ENCODE measurements at regions not wholly inside any gene's neighbourhood (a gene's known extent, or its start where the extent isn't known, plus 50 kb on each side); places are given as distances from the start of the nearest gene placed in this dataset.
"Not testable (repeated sequence)": the region's sequence is repeated elsewhere in the genome, so short reads cannot be mapped to it uniquely, and the experiment has no call there.

DNA sequence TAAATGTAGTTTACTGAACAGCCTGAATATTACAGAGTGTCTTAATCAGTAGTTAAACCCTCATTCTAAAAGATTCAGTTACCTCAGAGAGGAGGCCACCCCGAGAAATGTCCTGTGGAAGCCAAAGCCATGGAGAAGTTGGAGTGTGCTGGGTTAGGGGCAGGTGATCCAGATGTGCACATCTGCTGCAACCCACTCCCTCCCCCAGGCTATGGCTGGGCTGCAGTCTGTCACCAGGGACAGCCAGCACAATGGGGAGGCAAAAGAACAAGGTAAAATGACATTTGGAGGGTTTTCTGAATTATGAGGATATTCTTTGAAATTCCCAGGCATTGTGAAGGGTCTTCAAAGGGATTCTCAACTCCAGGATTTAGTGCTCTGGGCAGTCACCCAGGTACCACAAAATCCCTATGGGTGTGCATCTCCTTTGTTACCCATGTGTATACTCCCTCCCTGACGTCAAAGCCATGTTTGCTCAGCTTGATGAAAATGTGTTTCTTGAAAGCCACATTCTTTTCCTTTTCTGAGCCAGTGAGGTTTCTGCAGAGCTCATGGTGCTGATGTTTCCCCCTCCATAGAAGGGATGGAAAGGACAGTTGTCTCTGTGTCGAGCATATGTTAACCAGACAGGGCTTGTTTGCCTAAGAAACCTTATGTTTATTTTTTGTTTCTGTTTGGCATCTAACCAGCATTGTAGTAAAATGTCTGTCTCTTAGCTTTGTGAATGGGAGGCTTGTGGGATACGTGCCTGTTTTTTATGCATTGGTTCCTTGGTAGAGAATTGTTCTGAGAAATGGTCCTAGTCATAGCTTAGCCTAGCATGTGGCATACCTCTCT lies 212.3 kb upstream of the TBX18 start:
- no peak for DNase-seq
- Mint-ChIP-seq H3K9me3 (peaks cover 0 to 6% of the 10 kb centered on the region in 2 donors), H3K27ac (no peak overlapping the region), H3K27me3 (no peaks in the 10 kb centered on the region), H3K36me3 (ENCODE audit: insufficient read depth) (no peaks in the 10 kb centered on the region), H3K4me3 (no peak overlapping the region), H3K4me1 (ENCODE audit: low read depth in 2 of 2) (no peaks in the 10 kb centered on the region)
- ATAC-seq (replicated peaks): no peak

DNA sequence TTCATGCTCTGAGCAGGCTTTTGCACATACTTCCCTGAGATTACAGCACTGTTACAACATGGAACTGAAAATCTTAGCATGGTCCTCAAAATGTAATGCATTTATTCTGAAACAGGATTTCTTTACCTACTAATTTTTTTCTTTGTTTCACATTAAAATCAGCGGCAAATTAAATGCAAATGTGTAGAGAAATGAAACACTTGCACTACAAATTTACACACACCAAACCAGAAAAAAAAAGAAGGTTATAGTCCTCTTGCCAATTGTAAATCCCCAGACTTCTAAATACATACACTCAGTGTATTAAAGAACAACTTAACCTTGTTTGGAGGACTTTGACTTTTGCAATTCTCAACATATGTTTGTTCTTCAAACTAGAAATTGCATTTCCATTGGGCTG lies 210.9 kb upstream of the TBX18 start:
- H3K9me3 Mint-ChIP-seq: peaks cover 0 to 2% of the 10 kb centered on the region in 2 donors
- no peak for DNase-seq
- no peaks in the 10 kb centered on the region for H3K36me3 Mint-ChIP-seq (ENCODE audit: insufficient read depth)
- H3K4me1 Mint-ChIP-seq (ENCODE audit: low read depth in 2 of 2): no peaks in the 10 kb centered on the region
- H3K27me3 Mint-ChIP-seq: no peaks in the 10 kb centered on the region
- no peak overlapping the region for H3K27ac Mint-ChIP-seq
- ATAC-seq (replicated peaks): no peak
- H3K4me3 Mint-ChIP-seq: no peak overlapping the region

DNA sequence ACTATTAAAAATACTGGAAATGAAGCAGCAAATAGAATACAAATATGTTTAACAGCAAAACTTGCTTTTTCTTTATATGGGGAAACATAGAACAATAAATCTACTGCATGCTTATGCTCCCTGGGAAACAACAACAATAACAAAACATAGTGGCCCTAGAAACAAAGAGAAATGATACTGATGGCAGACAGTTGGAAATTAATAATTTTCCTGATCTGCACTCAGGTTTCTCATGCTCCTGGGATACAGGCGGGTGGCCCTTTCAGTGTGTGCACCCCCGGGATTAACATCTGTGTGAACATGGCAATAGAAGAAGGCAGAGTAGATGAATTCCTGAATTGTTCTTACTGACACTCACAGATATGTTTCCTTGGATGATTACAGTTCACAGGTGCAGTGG lies 209.2 kb upstream of the TBX18 start:
- H3K4me1 Mint-ChIP-seq (ENCODE audit: low read depth in 2 of 2): no peaks in the 10 kb centered on the region
- no peak for ATAC-seq (replicated peaks)

DNA sequence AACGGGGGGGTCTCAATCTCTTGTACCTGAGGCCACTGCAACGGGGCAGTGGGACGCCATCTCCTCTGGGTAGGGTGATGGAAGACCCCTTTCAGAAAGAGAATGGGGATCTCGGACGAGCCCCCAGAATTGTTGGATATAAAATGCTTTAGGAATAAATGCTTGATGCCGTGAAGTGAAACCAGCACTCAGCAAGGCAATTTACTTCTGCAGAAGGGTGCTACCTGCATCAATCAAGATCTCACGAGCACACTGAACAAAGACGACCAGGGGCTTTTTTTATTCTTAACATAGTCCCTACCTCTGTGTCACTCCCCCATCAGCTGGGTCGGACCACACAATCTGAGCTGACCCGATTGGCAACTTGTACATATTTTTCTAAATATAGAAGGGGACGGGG lies 203.6 kb upstream of the TBX18 start:
- Mint-ChIP-seq H3K27ac (no peak overlapping the region), H3K4me3 (no peak overlapping the region), H3K36me3 (ENCODE audit: insufficient read depth) (no peaks in the 10 kb centered on the region), H3K9me3 (peaks cover 11 to 19% of the 10 kb centered on the region in 2 donors), H3K4me1 (ENCODE audit: low read depth in 2 of 2) (no peaks in the 10 kb centered on the region), H3K27me3 (no peaks in the 10 kb centered on the region)
- ATAC-seq (replicated peaks): no peak
- DNase-seq: no peak

More for the DNA sequence above, 209.2 kb upstream of the TBX18 start:
- no peaks in the 10 kb centered on the region for H3K36me3 Mint-ChIP-seq (ENCODE audit: insufficient read depth)
- DNase-seq: no peak
- no peak overlapping the region for H3K4me3 Mint-ChIP-seq
- peaks cover 3 to 7% of the 10 kb centered on the region in 2 donors for H3K9me3 Mint-ChIP-seq
- H3K27me3 Mint-ChIP-seq: no peaks in the 10 kb centered on the region
- no peak overlapping the region for H3K27ac Mint-ChIP-seq

DNA sequence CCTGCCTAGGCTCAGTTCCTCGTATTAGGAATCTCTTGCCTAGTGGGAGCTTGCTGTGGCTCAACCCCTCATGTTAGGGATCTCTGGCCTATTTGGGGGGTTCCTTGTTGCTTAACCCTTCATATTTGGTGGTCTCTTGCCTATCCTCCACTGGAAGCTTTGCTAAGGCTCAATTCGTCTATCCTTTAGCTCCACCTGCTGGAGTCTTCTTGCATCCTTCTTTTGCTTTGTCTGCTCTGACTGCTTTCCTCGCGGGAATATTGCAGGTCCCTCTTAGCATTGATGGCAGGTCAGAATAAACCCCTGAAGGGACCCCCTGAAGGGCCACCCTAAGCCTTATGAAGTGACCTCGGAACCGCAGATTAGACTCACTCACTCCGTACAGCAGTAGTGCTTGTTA lies 203.0 kb upstream of the TBX18 start:
- Mint-ChIP-seq H3K4me1 (ENCODE audit: low read depth in 2 of 2) (no peaks in the 10 kb centered on the region), H3K9me3 (peaks cover 11 to 19% of the 10 kb centered on the region in 2 donors), H3K27ac (no peak overlapping the region), H3K36me3 (ENCODE audit: insufficient read depth) (no peaks in the 10 kb centered on the region), H3K27me3 (no peaks in the 10 kb centered on the region), H3K4me3 (no peak overlapping the region)
- DNase-seq (no peak), ATAC-seq (replicated peaks) (no peak)

DNA sequence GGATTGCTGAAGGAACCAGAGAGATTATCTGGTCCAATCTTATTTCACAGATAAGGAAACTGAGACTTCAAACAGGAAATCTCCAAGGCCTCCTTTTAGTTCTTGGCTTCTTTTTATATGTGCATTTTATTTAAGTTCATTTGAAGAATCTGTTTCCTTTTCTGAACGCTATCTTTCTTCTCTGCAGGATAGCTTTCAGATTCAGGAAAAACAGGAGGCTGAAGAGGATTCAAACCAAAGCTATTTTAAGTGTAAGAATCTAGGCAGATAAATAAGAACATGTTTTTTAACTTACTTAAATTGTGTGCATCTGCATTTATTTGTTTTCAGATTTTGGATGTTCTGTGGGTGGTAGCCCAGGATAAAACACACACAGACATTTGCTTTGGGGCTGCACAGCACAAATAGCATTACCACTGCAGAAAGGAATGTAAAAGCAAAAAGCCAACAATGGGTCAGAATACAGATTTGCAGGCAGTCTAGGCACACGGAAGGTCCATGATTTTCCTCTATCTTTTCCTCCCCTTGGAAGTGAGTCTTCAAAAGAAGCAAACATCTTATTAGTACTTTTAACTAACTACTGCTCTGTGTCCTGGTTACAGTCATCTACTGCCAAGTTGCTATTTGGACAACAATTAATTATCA lies 188.8 kb upstream of the TBX18 start:
- Mint-ChIP-seq H3K36me3 (ENCODE audit: insufficient read depth) (no peaks in the 10 kb centered on the region), H3K4me3 (no peak overlapping the region), H3K4me1 (ENCODE audit: low read depth in 2 of 2) (no peaks in the 10 kb centered on the region), H3K27ac (no peak overlapping the region), H3K9me3 (peaks cover 2 to 12% of the 10 kb centered on the region in 2 donors), H3K27me3 (no peaks in the 10 kb centered on the region)
- no peak for ATAC-seq (replicated peaks)
- no peak for DNase-seq

DNA sequence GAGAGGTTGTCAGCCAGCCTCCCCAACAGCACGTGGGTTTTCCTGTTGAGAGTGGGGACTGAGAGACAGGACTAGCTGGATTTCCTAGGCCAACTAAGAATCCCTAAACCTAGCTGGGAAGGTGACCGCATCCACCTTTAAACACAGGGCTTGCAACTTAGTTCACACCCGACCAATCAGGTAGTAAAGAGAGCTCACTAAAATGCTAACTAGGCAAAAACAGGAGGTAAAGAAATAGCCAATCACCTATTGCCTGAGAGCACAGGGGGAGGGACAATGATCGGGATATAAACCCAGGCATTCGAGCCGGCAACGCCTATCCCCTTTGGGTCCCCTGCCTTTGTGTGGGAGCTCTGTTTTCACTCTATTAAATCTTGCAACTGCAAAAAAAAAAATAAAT lies 180.5 kb upstream of the TBX18 start:
- not testable (repeated sequence) for H3K27ac Mint-ChIP-seq; H3K4me1 Mint-ChIP-seq (ENCODE audit: low read depth in 2 of 2); ATAC-seq (replicated peaks); H3K4me3 Mint-ChIP-seq; H3K36me3 Mint-ChIP-seq (ENCODE audit: insufficient read depth); DNase-seq; H3K27me3 Mint-ChIP-seq
- H3K9me3 Mint-ChIP-seq: peaks cover 7 to 16% of the 10 kb centered on the region in 2 donors

DNA sequence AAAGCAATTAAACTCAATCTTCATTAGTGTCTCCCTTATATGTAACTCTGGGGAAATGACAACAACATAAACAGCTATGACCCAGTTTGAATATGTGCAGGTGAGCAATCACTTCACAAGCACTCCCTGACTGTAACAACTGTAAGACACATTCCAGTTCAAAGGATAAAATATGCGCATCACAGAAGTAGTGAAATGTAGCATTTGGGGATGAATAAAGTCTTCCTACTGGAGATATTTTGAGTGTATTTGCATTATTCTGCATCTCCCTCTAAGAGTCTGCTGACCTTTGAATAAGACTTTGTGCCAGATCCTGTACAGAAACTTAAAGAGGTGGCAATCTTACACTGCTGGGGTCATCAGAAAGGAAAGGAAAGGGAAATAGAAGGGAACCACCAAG lies 179.5 kb upstream of the TBX18 start:
- no peak for ATAC-seq (replicated peaks)
- H3K4me1 Mint-ChIP-seq (ENCODE audit: low read depth in 2 of 2): no peaks in the 10 kb centered on the region
- no peak for DNase-seq
- H3K27ac Mint-ChIP-seq: no peak overlapping the region
- peaks cover 7 to 11% of the 10 kb centered on the region in 2 donors for H3K9me3 Mint-ChIP-seq
- no peaks in the 10 kb centered on the region for H3K36me3 Mint-ChIP-seq (ENCODE audit: insufficient read depth)
- no peak overlapping the region for H3K4me3 Mint-ChIP-seq
- H3K27me3 Mint-ChIP-seq: no peaks in the 10 kb centered on the region

DNA sequence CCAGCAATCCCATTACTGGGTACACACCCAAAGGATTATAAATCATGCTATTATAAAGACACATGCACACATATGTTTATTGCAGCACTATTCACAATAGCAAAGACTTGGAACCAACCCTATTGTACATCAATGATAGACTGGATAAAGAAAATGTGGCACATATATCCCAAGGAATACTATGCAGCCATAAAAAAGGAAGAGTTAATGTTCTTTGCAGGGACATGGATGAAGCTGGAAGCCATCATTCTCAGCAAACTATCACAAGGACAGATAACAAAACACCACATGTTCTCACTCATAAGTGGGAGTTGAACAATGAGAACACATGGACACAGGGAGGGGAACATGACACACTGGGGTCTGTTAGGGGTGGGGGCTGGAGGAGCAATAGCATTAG lies 177.2 kb upstream of the TBX18 start:
- H3K27me3 Mint-ChIP-seq; H3K4me3 Mint-ChIP-seq; ATAC-seq (replicated peaks); H3K4me1 Mint-ChIP-seq (ENCODE audit: low read depth in 2 of 2); H3K27ac Mint-ChIP-seq; H3K36me3 Mint-ChIP-seq (ENCODE audit: insufficient read depth); DNase-seq: not testable (repeated sequence)
- H3K9me3 Mint-ChIP-seq: peaks cover 6 to 17% of the 10 kb centered on the region in 2 donors

DNA sequence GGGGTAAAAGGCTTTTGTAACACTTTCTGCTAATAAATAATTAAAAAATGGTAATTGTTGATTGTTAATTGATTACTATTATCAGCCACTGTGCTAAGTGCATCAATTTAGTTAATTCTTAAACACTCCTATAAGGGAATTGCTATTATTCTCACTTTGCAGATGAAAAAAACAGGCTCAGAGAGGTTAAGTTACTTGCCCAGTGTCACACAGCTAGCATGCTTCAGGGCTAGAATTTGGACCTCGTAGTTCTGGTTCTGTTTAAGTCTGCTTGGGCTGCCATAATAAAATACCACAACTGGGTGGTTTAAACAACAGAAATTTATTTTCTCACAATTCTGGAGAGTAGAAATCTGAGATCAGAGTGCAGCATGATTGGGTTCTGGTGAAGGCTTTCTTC lies 164.8 kb upstream of the TBX18 start:
- Mint-ChIP-seq H3K27me3 (no peaks in the 10 kb centered on the region), H3K27ac (no peak overlapping the region), H3K4me3 (no peak overlapping the region), H3K36me3 (ENCODE audit: insufficient read depth) (no peaks in the 10 kb centered on the region), H3K9me3 (peaks cover 0 to 2% of the 10 kb centered on the region in 2 donors), H3K4me1 (ENCODE audit: low read depth in 2 of 2) (no peaks in the 10 kb centered on the region)
- ATAC-seq (replicated peaks) (no peak), DNase-seq (no peak)

DNA sequence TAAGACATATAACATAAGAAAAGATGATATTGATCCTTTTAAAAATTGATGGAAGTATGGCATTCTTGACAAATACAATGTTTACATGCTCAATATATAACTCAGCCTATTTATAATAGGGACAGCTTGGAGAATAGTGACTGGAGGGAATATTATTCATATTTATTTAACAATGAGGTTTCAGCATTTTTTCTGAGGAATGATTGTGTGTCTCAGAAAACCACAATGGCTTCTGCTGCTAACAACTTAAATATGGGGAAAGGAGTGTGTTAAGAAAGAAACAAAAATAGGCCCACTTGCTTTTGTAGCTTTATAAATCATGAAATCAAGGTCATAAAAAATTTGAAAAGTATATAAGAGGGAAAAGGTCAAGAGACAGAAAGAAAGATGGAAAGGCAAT lies 163.2 kb upstream of the TBX18 start:
- ATAC-seq (replicated peaks): no peak
- no peak overlapping the region for H3K27ac Mint-ChIP-seq
- DNase-seq: no peak
- H3K9me3 Mint-ChIP-seq: peaks cover 0 to 2% of the 10 kb centered on the region in 2 donors
- H3K36me3 Mint-ChIP-seq (ENCODE audit: insufficient read depth): no peaks in the 10 kb centered on the region
- no peaks in the 10 kb centered on the region for H3K27me3 Mint-ChIP-seq
- no peak overlapping the region for H3K4me3 Mint-ChIP-seq
- H3K4me1 Mint-ChIP-seq (ENCODE audit: low read depth in 2 of 2): no peaks in the 10 kb centered on the region

DNA sequence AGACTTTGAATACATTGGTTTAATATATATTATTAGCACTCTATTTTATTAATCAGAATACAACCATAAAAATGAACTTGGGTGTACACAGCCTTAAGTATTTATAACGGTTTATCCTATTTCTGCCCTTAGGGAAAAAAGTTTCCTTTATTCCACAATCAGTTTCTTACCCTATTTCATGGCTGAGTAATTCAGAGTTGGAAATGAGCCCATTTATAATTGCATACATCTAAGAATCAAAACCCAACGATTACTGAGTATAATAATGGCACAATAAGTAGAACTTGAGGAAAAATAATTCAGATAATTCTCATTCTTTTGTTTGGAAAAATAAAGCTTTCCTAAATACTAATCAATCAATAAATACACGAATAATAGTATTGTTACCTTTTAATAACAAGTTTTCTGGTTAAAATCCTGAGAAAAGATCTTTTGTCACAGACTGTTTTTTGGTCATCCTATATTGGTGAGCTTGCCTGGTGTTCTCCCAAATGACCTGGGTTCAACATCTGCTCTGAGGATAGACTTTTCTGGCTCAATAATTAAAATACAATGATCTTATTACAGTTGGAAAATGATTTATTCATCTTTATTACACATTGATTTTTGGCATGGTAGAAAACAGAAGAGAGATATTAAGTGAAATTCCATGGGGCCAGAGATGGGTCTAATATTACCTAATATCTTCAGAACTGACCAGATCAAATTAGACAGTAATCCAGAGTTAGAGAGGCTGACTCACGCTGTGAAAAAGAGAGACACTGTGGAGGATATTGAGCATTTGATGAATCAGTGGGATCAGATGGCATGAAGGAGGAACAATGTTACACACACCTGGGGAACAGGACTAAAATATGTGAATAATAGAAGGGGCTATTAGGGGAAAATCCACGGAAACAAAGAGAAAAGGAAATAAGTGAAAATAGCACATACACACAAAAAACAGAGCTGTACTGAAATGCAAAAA lies 162.1 kb upstream of the TBX18 start:
- Mint-ChIP-seq H3K4me3 (no peak overlapping the region), H3K27me3 (no peaks in the 10 kb centered on the region), H3K27ac (no peak overlapping the region), H3K9me3 (peaks cover 0 to 2% of the 10 kb centered on the region in 2 donors), H3K4me1 (ENCODE audit: low read depth in 2 of 2) (no peaks in the 10 kb centered on the region), H3K36me3 (ENCODE audit: insufficient read depth) (no peaks in the 10 kb centered on the region)
- no peak for DNase-seq
- ATAC-seq (replicated peaks): no peak

DNA sequence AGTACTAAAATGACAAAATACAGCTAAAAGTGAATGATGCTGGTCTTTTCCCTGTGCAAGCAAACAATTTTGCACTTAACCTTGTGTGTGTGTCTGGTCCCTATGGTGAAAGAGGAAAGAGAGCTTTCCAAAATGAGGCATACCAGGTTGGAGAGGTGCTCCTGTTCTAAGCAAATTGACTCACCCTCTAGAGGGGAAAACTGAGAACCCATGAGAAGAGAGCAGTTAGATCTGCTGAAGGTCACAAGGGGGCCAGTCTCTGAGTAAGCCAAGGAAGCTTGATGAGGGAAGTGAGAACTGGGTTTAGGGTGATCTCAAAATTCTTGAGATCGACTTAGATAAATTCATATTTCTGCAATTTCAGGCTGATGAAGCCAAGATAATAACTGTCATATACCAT lies 157.5 kb upstream of the TBX18 start:
- DNase-seq: no peak

More for the DNA sequence above, 157.5 kb upstream of the TBX18 start:
- Mint-ChIP-seq H3K27me3 (no peaks in the 10 kb centered on the region), H3K4me1 (ENCODE audit: low read depth in 2 of 2) (no peaks in the 10 kb centered on the region), H3K27ac (no peak overlapping the region), H3K9me3 (peaks cover 3 to 8% of the 10 kb centered on the region in 2 donors), H3K36me3 (ENCODE audit: insufficient read depth) (no peaks in the 10 kb centered on the region), H3K4me3 (no peak overlapping the region)
- ATAC-seq (replicated peaks): no peak
